Fibroblast of pulmonary artery (primary cell): ENCODE measurements at regions not wholly inside any gene's neighbourhood (a gene's known extent, or its start where the extent isn't known, plus 50 kb on each side); places are given as distances from the start of the nearest gene placed in this dataset.

ENCODE experiments used
- DNase-seq: peaks from one replicate; pipeline ENCODE4 v3.0.0-alpha.2; 2010; ENCODE audit warnings: low read depth
- H3K4me3 ChIP-seq: replicated peaks from 2 replicates; pipeline ENCODE4 v1.5.1; 2011; ENCODE audit warnings: low read depth, mild to moderate bottlenecking, control low read depth, low read length, moderate library complexity
- TF ChIP-seq, protein P1 (sequence below): IDR thresholded peaks from 2 replicates; pipeline ENCODE4 v1.5.1; 2011; ENCODE audit warnings: mild to moderate bottlenecking, control low read depth, low read length, inconsistent platforms; ENCODE audit errors: missing control alignments

DNA sequence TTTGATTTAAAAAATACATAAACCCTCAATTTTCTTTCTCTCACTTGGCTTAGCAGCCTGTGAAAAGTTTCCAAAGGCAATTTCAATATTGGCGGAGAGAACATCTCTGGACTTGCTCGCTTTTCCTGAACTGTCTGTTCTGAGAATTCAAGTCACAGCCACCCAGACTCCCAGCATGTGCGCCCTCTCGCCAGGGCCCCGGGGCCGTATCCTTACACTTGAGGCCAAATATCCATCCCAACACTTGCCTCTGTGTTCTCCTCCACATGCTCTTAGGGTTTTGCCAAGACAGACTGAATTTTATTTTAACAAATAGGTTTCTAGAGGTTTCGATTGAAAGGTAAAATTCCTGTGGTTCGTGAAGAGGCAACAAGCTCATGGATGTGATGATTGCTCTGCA lies 111.5 kb upstream of the GPR26 start:
- no peak for DNase-seq
- TF ChIP-seq, protein P1, sequence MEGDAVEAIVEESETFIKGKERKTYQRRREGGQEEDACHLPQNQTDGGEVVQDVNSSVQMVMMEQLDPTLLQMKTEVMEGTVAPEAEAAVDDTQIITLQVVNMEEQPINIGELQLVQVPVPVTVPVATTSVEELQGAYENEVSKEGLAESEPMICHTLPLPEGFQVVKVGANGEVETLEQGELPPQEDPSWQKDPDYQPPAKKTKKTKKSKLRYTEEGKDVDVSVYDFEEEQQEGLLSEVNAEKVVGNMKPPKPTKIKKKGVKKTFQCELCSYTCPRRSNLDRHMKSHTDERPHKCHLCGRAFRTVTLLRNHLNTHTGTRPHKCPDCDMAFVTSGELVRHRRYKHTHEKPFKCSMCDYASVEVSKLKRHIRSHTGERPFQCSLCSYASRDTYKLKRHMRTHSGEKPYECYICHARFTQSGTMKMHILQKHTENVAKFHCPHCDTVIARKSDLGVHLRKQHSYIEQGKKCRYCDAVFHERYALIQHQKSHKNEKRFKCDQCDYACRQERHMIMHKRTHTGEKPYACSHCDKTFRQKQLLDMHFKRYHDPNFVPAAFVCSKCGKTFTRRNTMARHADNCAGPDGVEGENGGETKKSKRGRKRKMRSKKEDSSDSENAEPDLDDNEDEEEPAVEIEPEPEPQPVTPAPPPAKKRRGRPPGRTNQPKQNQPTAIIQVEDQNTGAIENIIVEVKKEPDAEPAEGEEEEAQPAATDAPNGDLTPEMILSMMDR, result no peak
- no peak overlapping the region for H3K4me3 ChIP-seq

DNA sequence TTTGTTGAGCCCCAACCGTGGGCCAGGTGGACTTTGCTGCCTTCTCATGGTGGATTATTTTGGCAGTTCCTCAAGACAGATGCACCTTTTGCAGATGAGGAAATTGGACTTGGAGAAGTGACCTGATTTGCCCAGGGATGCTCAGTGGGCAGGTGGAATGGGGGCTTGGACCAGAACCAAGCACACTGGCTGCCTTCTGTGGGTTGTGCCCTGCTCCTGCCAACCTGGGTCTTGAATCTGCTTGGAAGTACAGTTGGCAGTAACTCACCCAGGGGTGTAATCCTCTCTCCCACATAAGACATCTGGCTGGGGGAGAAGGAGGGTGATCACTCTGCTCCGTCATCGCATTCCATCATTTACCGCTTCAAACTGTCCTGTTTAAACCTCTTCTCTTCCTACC lies 110.5 kb upstream of the GPR26 start:
- no peak for DNase-seq
- TF ChIP-seq, protein P1, result no peak
- no peak overlapping the region for H3K4me3 ChIP-seq

DNA sequence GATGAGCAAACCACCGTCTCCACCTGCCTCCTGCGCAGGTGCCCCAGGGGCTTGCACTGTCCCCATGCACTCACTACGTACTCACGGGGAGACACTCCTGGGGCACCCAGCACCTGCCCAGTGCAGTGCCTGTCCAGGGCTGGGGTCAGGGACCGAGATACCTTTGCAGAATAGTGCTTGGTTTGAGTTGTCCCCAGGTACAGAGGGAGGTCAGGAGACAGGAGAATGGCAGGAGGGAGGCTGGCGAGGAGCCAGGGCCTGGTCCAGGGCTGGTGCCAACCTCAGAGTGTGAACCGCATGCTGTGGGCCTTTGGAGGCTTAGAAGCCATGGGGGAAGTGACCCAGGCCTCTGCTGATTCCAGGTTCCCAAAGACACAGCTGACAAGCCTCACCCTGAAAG lies 110.1 kb upstream of the GPR26 start:
- DNase-seq, result no peak
- TF ChIP-seq, protein P1, result no peak

DNA sequence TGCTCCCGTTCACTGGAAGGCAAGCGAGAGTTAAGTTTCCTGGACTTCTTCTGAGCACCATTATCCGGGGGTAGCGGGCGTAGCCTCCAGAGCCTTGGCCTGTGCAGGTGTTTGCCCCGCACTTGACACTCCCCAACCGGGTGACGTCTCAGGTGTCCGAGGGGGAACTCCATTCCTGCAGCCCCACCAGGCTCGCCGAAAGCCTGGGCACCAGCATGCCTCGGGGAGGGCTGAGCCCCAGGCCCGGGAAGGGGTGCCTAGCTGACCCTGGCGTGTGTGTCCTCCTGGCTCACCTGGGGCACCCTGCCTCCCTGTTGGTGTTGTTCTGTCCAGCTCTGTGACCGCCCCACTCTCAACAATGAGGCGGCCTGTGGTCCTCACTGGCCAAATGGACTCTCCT lies 109.4 kb upstream of the GPR26 start:
- no peak for DNase-seq
- TF ChIP-seq, protein P1, result no peak
- H3K4me3 ChIP-seq, result no peak overlapping the region

More for the DNA sequence above, 110.1 kb upstream of the GPR26 start:
- no peak overlapping the region for H3K4me3 ChIP-seq

DNA sequence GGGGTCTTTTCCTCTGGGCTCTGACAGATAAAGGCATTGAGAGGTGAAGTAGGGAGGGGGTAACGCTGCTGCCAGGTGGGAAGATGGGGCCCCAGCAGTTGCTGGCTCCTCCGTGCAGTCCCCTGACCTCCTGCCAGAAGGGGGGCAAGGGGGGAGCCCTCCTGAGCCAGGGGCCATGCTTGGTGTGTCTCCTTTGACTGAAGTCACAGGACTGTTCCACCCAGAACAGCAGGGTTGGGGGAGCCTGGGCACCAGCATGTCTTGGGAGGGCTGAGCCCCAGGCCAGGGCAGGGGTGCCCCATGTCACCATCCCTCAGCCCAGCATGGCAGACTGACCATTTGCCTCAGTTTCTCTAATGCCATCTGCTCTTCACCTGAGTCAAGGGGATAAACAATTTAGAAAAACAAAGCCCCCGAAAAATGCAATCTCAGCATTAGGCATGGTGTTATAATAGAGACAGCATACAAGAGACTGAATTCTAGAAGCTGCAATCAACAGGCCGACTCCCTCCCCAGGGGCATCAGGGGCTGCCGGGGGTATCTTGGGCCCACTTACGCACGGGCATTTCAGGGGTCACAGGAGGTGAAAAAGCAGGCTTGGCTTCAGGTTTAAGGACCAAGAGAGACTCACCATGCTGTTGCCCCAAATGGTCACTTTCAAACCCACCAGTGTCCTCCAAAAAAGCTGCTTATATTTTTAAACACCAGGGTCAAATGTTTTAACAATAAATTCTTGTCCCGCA lies 108.6 kb upstream of the GPR26 start:
- DNase-seq, result no peak
- H3K4me3 ChIP-seq, result no peak overlapping the region
- TF ChIP-seq, protein P1, result no peak

DNA sequence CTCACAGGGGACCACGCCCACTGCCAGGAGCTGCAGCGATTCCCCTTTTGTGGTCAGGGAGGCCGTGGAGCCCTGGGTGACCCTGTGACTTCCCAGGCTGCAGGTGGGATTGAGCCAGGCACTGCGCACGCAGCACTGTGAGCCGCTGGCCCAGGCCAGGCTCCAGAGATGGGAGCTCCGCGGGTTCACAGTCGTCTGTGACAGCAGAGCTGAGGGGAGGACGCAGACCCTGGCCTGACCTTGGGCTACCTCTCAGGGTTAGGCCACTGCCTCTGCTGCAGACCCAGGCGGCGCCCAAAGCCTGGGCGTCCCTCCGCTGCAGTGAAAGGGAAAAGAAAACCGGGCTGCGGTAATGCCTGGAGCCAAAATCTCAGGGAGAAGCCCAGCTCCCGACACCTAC lies 107.5 kb upstream of the GPR26 start:
- TF ChIP-seq, protein P1, result no peak
- DNase-seq, result no peak
- H3K4me3 ChIP-seq, result no peak overlapping the region
